ENCODE measurements at regions not wholly inside any gene's neighbourhood (a gene's known extent, or its start where the extent isn't known, plus 50 kb on each side); places are given as distances from the start of the nearest gene placed in this dataset.

- FAIRE-seq (no peak), DNase-seq (ENCODE audit: insufficient read length, low spot score) (no peak)
- no peak for TF ChIP-seq CTCF (IDR thresholded peaks at IDR 0.05; ENCODE audit: insufficient read depth, missing control alignments)
Observed at GRCh38 chr13:66137384-66137783, 1092.8 kb downstream of the PCDH9 start.

GRCh38 chr13:66128692-66129269 lies 1101.4 kb downstream of the PCDH9 start:
- TF ChIP-seq CTCF (IDR thresholded peaks at IDR 0.05; ENCODE audit: insufficient read depth, missing control alignments), result no peak
- no peak for DNase-seq (ENCODE audit: insufficient read length, low spot score)
- FAIRE-seq, result no peak

GRCh38 chr13:66128201-66128600 lies 1101.9 kb downstream of the PCDH9 start:
- no peak for TF ChIP-seq CTCF (IDR thresholded peaks at IDR 0.05; ENCODE audit: insufficient read depth, missing control alignments)
- no peak for FAIRE-seq
- no peak for DNase-seq (ENCODE audit: insufficient read length, low spot score)

- no peak for TF ChIP-seq CTCF (IDR thresholded peaks at IDR 0.05; ENCODE audit: insufficient read depth, missing control alignments)
- DNase-seq (ENCODE audit: insufficient read length, low spot score) (no peak), FAIRE-seq (no peak)
Observed at GRCh38 chr13:66117563-66117962, 1112.6 kb downstream of the PCDH9 start.

- no peak for FAIRE-seq
- no peak for TF ChIP-seq CTCF (IDR thresholded peaks at IDR 0.05; ENCODE audit: insufficient read depth, missing control alignments)
- DNase-seq (ENCODE audit: insufficient read length, low spot score), result no peak
Observed at GRCh38 chr13:66113882-66114526, 1116.1 kb downstream of the PCDH9 start.

- no peak for FAIRE-seq
- no peak for TF ChIP-seq CTCF (IDR thresholded peaks at IDR 0.05; ENCODE audit: insufficient read depth, missing control alignments)
- no peak for DNase-seq (ENCODE audit: insufficient read length, low spot score)
Observed at GRCh38 chr13:66111628-66112027, 1118.5 kb downstream of the PCDH9 start.

GRCh38 chr13:66106246-66106645 lies 1123.9 kb downstream of the PCDH9 start:
- no peak for TF ChIP-seq CTCF (IDR thresholded peaks at IDR 0.05; ENCODE audit: insufficient read depth, missing control alignments)
- FAIRE-seq (no peak), DNase-seq (ENCODE audit: insufficient read length, low spot score) (no peak)
